ENCODE measurements at regions not wholly inside any gene's neighbourhood (a gene's known extent, or its start where the extent isn't known, plus 50 kb on each side); places are given as distances from the start of the nearest gene placed in this dataset.
"Not testable (repeated sequence)": the region's sequence is repeated elsewhere in the genome, so short reads cannot be mapped to it uniquely, and the experiment has no call there.

GRCh38 chr14:105928171-105929111 lies 402.1 kb downstream of the TMEM121 start:
- H3K4me2 ChIP-seq (ENCODE audit: low read length); H3K27ac ChIP-seq (ENCODE audit: low read depth, low read length); H3K79me1 ChIP-seq (ENCODE audit: low read length); H4K91ac ChIP-seq (ENCODE audit: low read depth, low read length); H3K4ac ChIP-seq (ENCODE audit: low read depth, low read length); H2BK5ac ChIP-seq (ENCODE audit: low read depth, low read length, poor library complexity); H2AK5ac ChIP-seq (ENCODE audit: low read length); H3K9ac ChIP-seq (ENCODE audit: low read length); H3K14ac ChIP-seq (ENCODE audit: low read length); H3K36me3 ChIP-seq (ENCODE audit: control insufficient read depth in 1 of 2, insufficient read depth in 2 of 2, low read length in 2 of 2); H3K18ac ChIP-seq (ENCODE audit: low read length); H3K4me3 ChIP-seq (ENCODE audit: low read depth, low read length); DNase-seq; H4K12ac ChIP-seq (ENCODE audit: low read depth, low read length); H3K27me3 ChIP-seq (ENCODE audit: insufficient read depth, low read length); H3K4me1 ChIP-seq (ENCODE audit: control insufficient read depth in 1 of 2, insufficient read depth in 2 of 2, low read length in 2 of 2); H4K8ac ChIP-seq (ENCODE audit: low read depth, low read length); H3K79me2 ChIP-seq (ENCODE audit: control insufficient read depth, insufficient read depth, low read length, poor library complexity); H2BK120ac ChIP-seq (ENCODE audit: insufficient read depth, low read length, poor library complexity); H2AFZ ChIP-seq (ENCODE audit: insufficient read depth, low read length, poor library complexity); H2BK12ac ChIP-seq (ENCODE audit: low read length); H3K23ac ChIP-seq (ENCODE audit: low read length): not testable (repeated sequence)
- WGBS (ENCODE audit: extremely low coverage, insufficient coverage, insufficient read length): no CpG with 5 or more reads among the region's 23 CpGs
- peaks cover 70% of the 10 kb centered on the region for H3K9me3 ChIP-seq (ENCODE audit: insufficient read depth, low read depth, low read length)

- Histone ChIP-seq H2BK12ac (ENCODE audit: low read length) (no peak overlapping the region), H3K4ac (ENCODE audit: low read depth, low read length) (no peak overlapping the region), H2BK5ac (ENCODE audit: low read depth, low read length, poor library complexity) (no peak overlapping the region), H3K9ac (ENCODE audit: low read length) (no peak overlapping the region), H4K12ac (ENCODE audit: low read depth, low read length) (no peak overlapping the region), H3K79me1 (ENCODE audit: low read length) (no peaks in the 10 kb centered on the region), H2BK120ac (ENCODE audit: insufficient read depth, low read length, poor library complexity) (no peak overlapping the region), H3K27ac (ENCODE audit: low read depth, low read length) (no peak overlapping the region), H4K8ac (ENCODE audit: low read depth, low read length) (no peak overlapping the region), H2AFZ (ENCODE audit: insufficient read depth, low read length, poor library complexity) (no peak overlapping the region), H3K14ac (ENCODE audit: low read length) (no peak overlapping the region), H3K27me3 (ENCODE audit: insufficient read depth, low read length) (no peaks in the 10 kb centered on the region), H3K4me2 (ENCODE audit: low read length) (no peak overlapping the region), H3K79me2 (ENCODE audit: control insufficient read depth, insufficient read depth, low read length, poor library complexity) (no peaks in the 10 kb centered on the region), H4K91ac (ENCODE audit: low read depth, low read length) (no peak overlapping the region), H3K4me1 (ENCODE audit: control insufficient read depth in 1 of 2, insufficient read depth in 2 of 2, low read length in 2 of 2) (no peaks in the 10 kb centered on the region), H3K18ac (ENCODE audit: low read length) (no peak overlapping the region), H3K4me3 (ENCODE audit: low read depth, low read length) (no peak overlapping the region), H3K9me3 (ENCODE audit: insufficient read depth, low read depth, low read length) (peaks cover 70% of the 10 kb centered on the region), H3K36me3 (ENCODE audit: control insufficient read depth in 1 of 2, insufficient read depth in 2 of 2, low read length in 2 of 2) (no peaks in the 10 kb centered on the region), H3K23ac (ENCODE audit: low read length) (no peak overlapping the region), H2AK5ac (ENCODE audit: low read length) (no peak overlapping the region)
- WGBS (ENCODE audit: extremely low coverage, insufficient coverage, insufficient read length): no CpG with 5 or more reads among the region's 14 CpGs
- DNase-seq: no peak
Observed at GRCh38 chr14:105929327-105930081, 403.1 kb downstream of the TMEM121 start.

- Histone ChIP-seq H3K27me3 (ENCODE audit: insufficient read depth, low read length) (no peaks in the 10 kb centered on the region), H3K14ac (ENCODE audit: low read length) (no peak overlapping the region), H2BK120ac (ENCODE audit: insufficient read depth, low read length, poor library complexity) (no peak overlapping the region), H2AK5ac (ENCODE audit: low read length) (no peak overlapping the region), H3K23ac (ENCODE audit: low read length) (no peak overlapping the region), H3K4me3 (ENCODE audit: low read depth, low read length) (no peak overlapping the region), H2BK12ac (ENCODE audit: low read length) (no peak overlapping the region), H3K27ac (ENCODE audit: low read depth, low read length) (no peak overlapping the region), H4K8ac (ENCODE audit: low read depth, low read length) (no peak overlapping the region), H3K9ac (ENCODE audit: low read length) (no peak overlapping the region), H2BK5ac (ENCODE audit: low read depth, low read length, poor library complexity) (no peak overlapping the region), H3K79me1 (ENCODE audit: low read length) (no peaks in the 10 kb centered on the region), H3K79me2 (ENCODE audit: control insufficient read depth, insufficient read depth, low read length, poor library complexity) (no peaks in the 10 kb centered on the region), H4K12ac (ENCODE audit: low read depth, low read length) (no peak overlapping the region), H3K18ac (ENCODE audit: low read length) (no peak overlapping the region), H3K36me3 (ENCODE audit: control insufficient read depth in 1 of 2, insufficient read depth in 2 of 2, low read length in 2 of 2) (no peaks in the 10 kb centered on the region), H2AFZ (ENCODE audit: insufficient read depth, low read length, poor library complexity) (no peak overlapping the region), H3K4me1 (ENCODE audit: control insufficient read depth in 1 of 2, insufficient read depth in 2 of 2, low read length in 2 of 2) (no peaks in the 10 kb centered on the region), H3K4me2 (ENCODE audit: low read length) (no peak overlapping the region), H3K4ac (ENCODE audit: low read depth, low read length) (no peak overlapping the region), H3K9me3 (ENCODE audit: insufficient read depth, low read depth, low read length) (peaks cover 62% of the 10 kb centered on the region), H4K91ac (ENCODE audit: low read depth, low read length) (no peak overlapping the region)
- WGBS (ENCODE audit: extremely low coverage, insufficient coverage, insufficient read length): no CpG with 5 or more reads among the region's 5 CpGs
- no peak for DNase-seq
Observed at GRCh38 chr14:105930572-105930971, 404.2 kb downstream of the TMEM121 start.

GRCh38 chr14:105931808-105932483 lies 405.6 kb downstream of the TMEM121 start:
- peak; percentile 26 to 70 for DNase-seq

More at GRCh38 chr14:105931808-105932483, 405.6 kb downstream of the TMEM121 start:
- no peak overlapping the region for H3K4me3 ChIP-seq (ENCODE audit: low read depth, low read length)
- H3K27me3 ChIP-seq (ENCODE audit: insufficient read depth, low read length): no peaks in the 10 kb centered on the region
- H3K79me2 ChIP-seq (ENCODE audit: control insufficient read depth, insufficient read depth, low read length, poor library complexity): no peaks in the 10 kb centered on the region
- H3K9ac ChIP-seq (ENCODE audit: low read length): no peak overlapping the region
- WGBS (ENCODE audit: extremely low coverage, insufficient coverage, insufficient read length): no CpG with 5 or more reads among the region's 13 CpGs
- no peak overlapping the region for H2BK120ac ChIP-seq (ENCODE audit: insufficient read depth, low read length, poor library complexity)
- H3K4me1 ChIP-seq (ENCODE audit: control insufficient read depth in 1 of 2, insufficient read depth in 2 of 2, low read length in 2 of 2): no peaks in the 10 kb centered on the region
- H2BK12ac ChIP-seq (ENCODE audit: low read length): no peak overlapping the region
- H3K27ac ChIP-seq (ENCODE audit: low read depth, low read length): no peak overlapping the region
- H4K12ac ChIP-seq (ENCODE audit: low read depth, low read length): no peak overlapping the region
- H3K23ac ChIP-seq (ENCODE audit: low read length): no peak overlapping the region
- H3K4ac ChIP-seq (ENCODE audit: low read depth, low read length): no peak overlapping the region
- no peak overlapping the region for H4K8ac ChIP-seq (ENCODE audit: low read depth, low read length)
- H3K36me3 ChIP-seq (ENCODE audit: control insufficient read depth in 1 of 2, insufficient read depth in 2 of 2, low read length in 2 of 2): no peaks in the 10 kb centered on the region
- H2AK5ac ChIP-seq (ENCODE audit: low read length): no peak overlapping the region
- H3K4me2 ChIP-seq (ENCODE audit: low read length): no peak overlapping the region
- no peaks in the 10 kb centered on the region for H3K79me1 ChIP-seq (ENCODE audit: low read length)
- H2BK5ac ChIP-seq (ENCODE audit: low read depth, low read length, poor library complexity): no peak overlapping the region
- no peak overlapping the region for H3K14ac ChIP-seq (ENCODE audit: low read length)
- no peak overlapping the region for H2AFZ ChIP-seq (ENCODE audit: insufficient read depth, low read length, poor library complexity)
- H3K18ac ChIP-seq (ENCODE audit: low read length): no peak overlapping the region
- H4K91ac ChIP-seq (ENCODE audit: low read depth, low read length): no peak overlapping the region
- peaks cover 49% of the 10 kb centered on the region for H3K9me3 ChIP-seq (ENCODE audit: insufficient read depth, low read depth, low read length)
